Kasumi-1 (cell line): ENCODE measurements at regions not wholly inside any gene's neighbourhood (a gene's known extent, or its start where the extent isn't known, plus 50 kb on each side); places are given as distances from the start of the nearest gene placed in this dataset.

ENCODE experiments used
- DNase-seq, 2 experiments: peaks; one replicate each; lab custom pipeline; 2025; lab: John Stamatoyannopoulos, UW

- no peak for DNase-seq
Observed at GRCh38 chr18:76255070-76255683, 239.9 kb downstream of the ZNF516 start.

- peak; percentile 58 to 59 for DNase-seq
Observed at GRCh38 chr18:76252880-76253279, 242.2 kb downstream of the ZNF516 start.

GRCh38 chr18:76252139-76252538, 242.9 kb downstream of the ZNF516 start:
- no peak for DNase-seq

- DNase-seq: no peak
Observed at GRCh38 chr18:76251691-76252090, 243.4 kb downstream of the ZNF516 start.

- no peak for DNase-seq
Observed at GRCh38 chr18:76246590-76246989, 248.5 kb downstream of the ZNF516 start.

GRCh38 chr18:76234676-76235060, 260.4 kb downstream of the ZNF516 start:
- no peak for DNase-seq

GRCh38 chr18:76233876-76234675, 261.0 kb downstream of the ZNF516 start:
- DNase-seq: no peak

GRCh38 chr18:76233406-76233805, 261.6 kb downstream of the ZNF516 start:
- DNase-seq: no peak

- no peak for DNase-seq
Observed at GRCh38 chr18:76232779-76233178, 262.3 kb downstream of the ZNF516 start.

- no peak for DNase-seq
Observed at GRCh38 chr18:76232010-76232409, 263.0 kb downstream of the ZNF516 start.

GRCh38 chr18:76231402-76231801, 263.6 kb downstream of the ZNF516 start:
- DNase-seq: no peak

- DNase-seq: no peak
Observed at GRCh38 chr18:76230791-76231190, 264.3 kb downstream of the ZNF516 start.

GRCh38 chr18:76228716-76229115, 266.3 kb downstream of the ZNF516 start:
- DNase-seq: no peak

GRCh38 chr18:76227759-76228158, 267.3 kb downstream of the ZNF516 start:
- DNase-seq: no peak

- no peak for DNase-seq
Observed at GRCh38 chr18:76223403-76223802, 271.6 kb downstream of the ZNF516 start.

- DNase-seq: no peak
Observed at GRCh38 chr18:76219023-76219422, 276.0 kb downstream of the ZNF516 start.

- no peak for DNase-seq
Observed at GRCh38 chr18:76216096-76216495, 278.9 kb downstream of the ZNF516 start.

- DNase-seq: no peak
Observed at GRCh38 chr18:76213991-76214390, 281.1 kb downstream of the ZNF516 start.

GRCh38 chr18:76212960-76213359, 282.1 kb downstream of the ZNF516 start:
- DNase-seq: peak in 1 of 2 experiments; percentile 1

GRCh38 chr18:76209597-76209996, 285.4 kb downstream of the ZNF516 start:
- no peak for DNase-seq

GRCh38 chr18:76208678-76209306, 286.2 kb downstream of the ZNF516 start:
- no peak for DNase-seq

GRCh38 chr18:76205906-76206305, 289.1 kb downstream of the ZNF516 start:
- DNase-seq: no peak

- DNase-seq: no peak
Observed at GRCh38 chr18:76203552-76203951, 291.5 kb downstream of the ZNF516 start.
